Neuronal stem cell (in vitro differentiated cells): ENCODE measurements at regions not wholly inside any gene's neighbourhood (a gene's known extent, or its start where the extent isn't known, plus 50 kb on each side); places are given as distances from the start of the nearest gene placed in this dataset.

Experiments used
- DNase-seq: peaks from one replicate; pipeline ENCODE4 v3.0.0-alpha.2; 2013; ENCODE audit warnings: low spot score
- H2AFZ ChIP-seq: one replicate; pipeline ENCODE4 v1.6.1; 2013; ENCODE audit warnings: mild to moderate bottlenecking, low read length, inconsistent platforms
- H2AK5ac ChIP-seq: 2 replicates; pipeline ENCODE4 v1.6.1; 2013; ENCODE audit warnings: low read depth, mild to moderate bottlenecking, inconsistent platforms, low read length, moderate library complexity, mixed read lengths
- H2BK120ac ChIP-seq: 2 replicates; pipeline ENCODE4 v1.6.1; 2013; ENCODE audit warnings: low read depth, mild to moderate bottlenecking, inconsistent platforms, low read length, moderate library complexity, mixed read lengths
- H2BK12ac ChIP-seq: one replicate; pipeline ENCODE4 v1.6.1; 2013; ENCODE audit warnings: low read length, inconsistent platforms
- H2BK15ac ChIP-seq: 2 replicates; pipeline ENCODE4 v1.6.1; 2013; ENCODE audit warnings: mild to moderate bottlenecking, low read length, inconsistent platforms, mixed read lengths
- H2BK5ac ChIP-seq: one replicate; pipeline ENCODE4 v1.6.1; 2013; ENCODE audit warnings: inconsistent platforms, mild to moderate bottlenecking, low read length, moderate library complexity
- H3K14ac ChIP-seq: one replicate; pipeline ENCODE4 v1.6.1; 2013; ENCODE audit warnings: low read length, inconsistent platforms
- H3K18ac ChIP-seq: 2 replicates; pipeline ENCODE4 v1.6.1; 2013; ENCODE audit warnings: low read length, inconsistent platforms
- H3K23ac ChIP-seq: 2 replicates; pipeline ENCODE4 v1.6.1; 2013; ENCODE audit warnings: low read depth, mild to moderate bottlenecking, mixed read lengths, low read length, inconsistent platforms; ENCODE audit not compliant: poor library complexity
- H3K27ac ChIP-seq: replicated peaks from 3 replicates; pipeline ENCODE4 v1.5.1; 2013; ENCODE audit warnings: low read length, inconsistent platforms
- H3K27me3 ChIP-seq, 3 experiments: 2 replicates each; pipeline ENCODE4 v1.6.1; 2013; ENCODE audit warnings: low read length in 3 of 3, mild to moderate bottlenecking in 2 of 3, inconsistent platforms in 1 of 3, low read depth in 1 of 3, mixed read lengths in 1 of 3, moderate library complexity in 1 of 3; ENCODE audit not compliant: control insufficient read depth in 3 of 3, insufficient read depth in 3 of 3
- H3K36me3 ChIP-seq, 2 donors: replicated peaks in 1 of 2; 2 replicates each; pipeline ENCODE4 v1.6.1; 2013; ENCODE audit warnings: low read length in 2 of 2; ENCODE audit not compliant: control insufficient read depth in 2 of 2, insufficient read depth in 2 of 2
- H3K4ac ChIP-seq: 2 replicates; pipeline ENCODE4 v1.6.1; 2013; ENCODE audit warnings: inconsistent platforms, mild to moderate bottlenecking, low read length, moderate library complexity
- H3K4me1 ChIP-seq, 2 donors: 1 replicate in 1 of 2; 2 replicates in 1 of 2; pipeline ENCODE4 v1.6.1; 2013; ENCODE audit warnings: low read length in 2 of 2, low read depth in 1 of 2; ENCODE audit not compliant: control insufficient read depth in 2 of 2, insufficient read depth in 1 of 2
- H3K4me2 ChIP-seq: one replicate; pipeline ENCODE4 v1.6.1; 2013; ENCODE audit warnings: mild to moderate bottlenecking, low read length, inconsistent platforms; ENCODE audit not compliant: insufficient read depth, poor library complexity, severe bottlenecking
- H3K4me3 ChIP-seq, 2 donors: 2 replicates each; pipeline ENCODE4 v1.5.1; 2013; ENCODE audit warnings: low read length in 2 of 2, mild to moderate bottlenecking in 2 of 2, inconsistent platforms in 1 of 2, moderate library complexity in 1 of 2
- H3K79me1 ChIP-seq: one replicate; pipeline ENCODE4 v1.6.1; 2013; ENCODE audit warnings: low read depth, mild to moderate bottlenecking, inconsistent platforms, low read length, moderate library complexity
- H3K9ac ChIP-seq: one replicate; pipeline ENCODE4 v1.6.1; 2013; ENCODE audit warnings: mild to moderate bottlenecking, low read depth, low read length, inconsistent platforms; ENCODE audit not compliant: poor library complexity
- H3K9me3 ChIP-seq, 2 donors: replicated peaks in 1 of 2; 2 replicates each; pipeline versions ENCODE3 to v1.6.1; 2013; ENCODE audit warnings: low read length in 2 of 2, mild to moderate bottlenecking in 2 of 2, inconsistent platforms in 1 of 2, low read depth in 1 of 2, mixed read lengths in 1 of 2, moderate library complexity in 1 of 2; ENCODE audit not compliant: control insufficient read depth in 2 of 2, insufficient read depth in 1 of 2
- H4K8ac ChIP-seq: one replicate; pipeline ENCODE4 v1.6.1; 2013; ENCODE audit warnings: low read depth, mild to moderate bottlenecking, inconsistent platforms, low read length, moderate library complexity
- H4K91ac ChIP-seq: one replicate; pipeline ENCODE4 v1.6.1; 2013; ENCODE audit warnings: low read length, low read depth, mild to moderate bottlenecking, inconsistent platforms; ENCODE audit not compliant: poor library complexity
- WGBS, 2 donors: extraction: QIAGEN DNeasy Blood & Tissue Kit; methylation state at CpG; one replicate each; pipeline ENCODE4 v1.1.7; 2013; ENCODE audit warnings: missing lambda C conversion rate in 2 of 2, mixed read lengths in 1 of 2; ENCODE audit not compliant: insufficient read length in 2 of 2, insufficient replicate concordance in 1 of 2; ENCODE audit errors: extremely low coverage in 2 of 2; 5-methylcytosine and 5-hydroxymethylcytosine counted together

DNA sequence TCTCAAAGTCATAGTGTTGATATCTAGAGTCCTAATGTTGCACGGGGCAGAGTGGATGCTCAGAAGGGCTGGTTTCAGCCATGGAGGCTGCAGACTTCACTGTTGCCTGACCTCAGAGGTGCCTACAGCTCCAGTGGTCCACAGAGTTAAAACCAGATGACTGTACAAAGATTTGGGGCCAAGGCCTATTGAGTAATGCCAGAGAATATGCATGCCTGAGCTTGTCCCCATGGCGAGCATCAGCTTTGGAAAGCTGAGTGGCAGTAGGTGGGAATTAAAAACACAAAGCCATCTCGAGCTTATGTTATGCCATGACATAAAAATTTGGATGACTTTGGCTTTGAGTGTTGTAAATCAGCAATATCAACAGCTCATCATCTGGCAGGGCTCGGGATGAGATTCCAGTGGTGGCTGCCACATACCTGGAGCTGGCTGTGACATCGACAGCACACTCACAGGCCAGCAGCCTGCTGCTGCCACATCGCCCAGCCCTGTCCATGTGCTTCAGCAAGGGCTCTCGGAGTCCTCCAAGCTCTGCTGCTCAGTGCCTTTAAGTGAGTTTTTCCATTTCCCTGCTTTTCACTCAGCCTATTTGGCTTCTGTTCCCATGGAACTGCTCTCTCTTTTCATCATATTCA is 379.6 kb downstream of the TNS3 start:
- no peak overlapping the region for H3K18ac ChIP-seq
- H4K91ac ChIP-seq: no peak overlapping the region
- H3K9me3 ChIP-seq: no peaks in the 10 kb centered on the region
- peak overlapping the region; percentile 68 for H2AFZ ChIP-seq
- H3K79me1 ChIP-seq: no peaks in the 10 kb centered on the region
- no peak overlapping the region for H3K4ac ChIP-seq
- no peak overlapping the region for H3K14ac ChIP-seq
- H2BK120ac ChIP-seq: no peak overlapping the region
- no peak overlapping the region for H3K27ac ChIP-seq
- H2BK15ac ChIP-seq: no peak overlapping the region
- no peak overlapping the region for H2BK5ac ChIP-seq
- H3K4me2 ChIP-seq: no peak overlapping the region
- DNase-seq: no peak
- H3K23ac ChIP-seq: no peak overlapping the region
- H3K36me3 ChIP-seq: no peaks in the 10 kb centered on the region
- no peak overlapping the region for H2BK12ac ChIP-seq
- H2AK5ac ChIP-seq: no peak overlapping the region
- no peak overlapping the region for H3K4me3 ChIP-seq
- no peak overlapping the region for H3K9ac ChIP-seq
- H4K8ac ChIP-seq: no peak overlapping the region
- H3K27me3 ChIP-seq: no peaks in the 10 kb centered on the region
- WGBS, 2 donors: no CpG with 5 or more reads among the region's 7 CpGs
- peaks cover 0 to 10% of the 10 kb centered on the region in 2 donors for H3K4me1 ChIP-seq

DNA sequence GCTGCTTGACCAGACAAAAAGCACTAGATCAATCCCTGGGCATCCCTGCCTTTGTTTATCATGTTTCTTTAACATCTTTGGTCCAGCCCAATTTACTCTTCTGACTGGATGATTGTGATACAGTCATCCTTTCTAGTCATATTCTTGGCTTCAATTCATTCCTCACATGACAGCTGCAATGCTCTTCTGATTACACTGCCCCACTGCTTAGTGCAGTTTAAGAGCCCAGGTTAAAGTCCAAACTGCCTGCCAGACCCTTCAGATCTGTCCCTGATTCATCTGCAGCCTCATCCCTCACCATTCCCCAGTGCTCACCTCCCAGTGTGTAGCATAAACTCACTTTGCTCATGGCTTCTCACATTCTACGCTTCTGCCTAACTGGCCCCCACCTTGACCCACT is 383.8 kb downstream of the TNS3 start:
- H3K9ac ChIP-seq: no peak overlapping the region
- no peak overlapping the region for H3K14ac ChIP-seq
- no peak for DNase-seq
- H2BK120ac ChIP-seq: no peak overlapping the region
- no peak overlapping the region for H2BK5ac ChIP-seq
- no peaks in the 10 kb centered on the region for H3K79me1 ChIP-seq
- no peaks in the 10 kb centered on the region for H3K27me3 ChIP-seq
- no peak overlapping the region for H3K27ac ChIP-seq
- no peak overlapping the region for H3K4me3 ChIP-seq
- peaks cover 0 to 10% of the 10 kb centered on the region in 2 donors for H3K4me1 ChIP-seq
- H3K9me3 ChIP-seq: no peaks in the 10 kb centered on the region
- H2BK15ac ChIP-seq: no peak overlapping the region
- no peak overlapping the region for H2AK5ac ChIP-seq
- no peak overlapping the region for H4K8ac ChIP-seq
- H2AFZ ChIP-seq: no peak overlapping the region
- H3K36me3 ChIP-seq: no peaks in the 10 kb centered on the region
- no peak overlapping the region for H3K18ac ChIP-seq
- H3K23ac ChIP-seq: no peak overlapping the region
- no CpG with 5 or more reads among the region's 1 CpG for WGBS, 2 donors
- no peak overlapping the region for H4K91ac ChIP-seq
- H3K4me2 ChIP-seq: no peak overlapping the region
- no peak overlapping the region for H3K4ac ChIP-seq
- no peak overlapping the region for H2BK12ac ChIP-seq

- H3K18ac ChIP-seq: no peak overlapping the region
- no peak overlapping the region for H4K8ac ChIP-seq
- H3K27ac ChIP-seq: no peak overlapping the region
- H3K4me2 ChIP-seq: no peak overlapping the region
- H3K36me3 ChIP-seq: no peaks in the 10 kb centered on the region
- H2BK120ac ChIP-seq: no peak overlapping the region
- H3K9me3 ChIP-seq: no peaks in the 10 kb centered on the region
- H3K9ac ChIP-seq: no peak overlapping the region
- H3K4me3 ChIP-seq: no peak overlapping the region
- no peak overlapping the region for H3K4ac ChIP-seq
- no peak overlapping the region for H2BK15ac ChIP-seq
- H3K23ac ChIP-seq: no peak overlapping the region
- WGBS, 2 donors: no CpG with 5 or more reads among the region's 2 CpGs
- no peaks in the 10 kb centered on the region for H3K79me1 ChIP-seq
- DNase-seq: no peak
- H2BK5ac ChIP-seq: no peak overlapping the region
- H3K4me1 ChIP-seq: peaks cover 0 to 8% of the 10 kb centered on the region in 2 donors
- no peak overlapping the region for H2AFZ ChIP-seq
- H3K14ac ChIP-seq: no peak overlapping the region
- H4K91ac ChIP-seq: no peak overlapping the region
- no peak overlapping the region for H2AK5ac ChIP-seq
- H3K27me3 ChIP-seq: no peaks in the 10 kb centered on the region
- H2BK12ac ChIP-seq: no peak overlapping the region
These were observed 384.4 kb downstream of the TNS3 start for GRCh38 chr7:47197486-47197885.

- peaks cover 0 to 4% (median 0%) of the 10 kb centered on the region in 3 experiments for H3K27me3 ChIP-seq
- H2BK12ac ChIP-seq: no peak overlapping the region
- no peak overlapping the region for H3K18ac ChIP-seq
- no CpG with 5 or more reads among the region's 3 CpGs for WGBS, 2 donors
- no peak overlapping the region for H2BK5ac ChIP-seq
- no peak overlapping the region for H4K8ac ChIP-seq
- H2BK15ac ChIP-seq: no peak overlapping the region
- no peak overlapping the region for H3K4me2 ChIP-seq
- peaks cover 0 to under 1% of the 10 kb centered on the region in 2 donors for H3K4me1 ChIP-seq
- no peak overlapping the region for H2AFZ ChIP-seq
- DNase-seq: no peak
- H4K91ac ChIP-seq: no peak overlapping the region
- H3K4me3 ChIP-seq: no peak overlapping the region
- no peaks in the 10 kb centered on the region for H3K36me3 ChIP-seq
- no peak overlapping the region for H2AK5ac ChIP-seq
- H3K23ac ChIP-seq: no peak overlapping the region
- no peak overlapping the region for H3K4ac ChIP-seq
- no peak overlapping the region for H3K27ac ChIP-seq
- no peak overlapping the region for H2BK120ac ChIP-seq
- no peaks in the 10 kb centered on the region for H3K9me3 ChIP-seq
- H3K79me1 ChIP-seq: no peaks in the 10 kb centered on the region
- no peak overlapping the region for H3K14ac ChIP-seq
- H3K9ac ChIP-seq: no peak overlapping the region
These were observed 385.2 kb downstream of the TNS3 start for GRCh38 chr7:47196737-47197136.
